ENCODE measurements at regions not wholly inside any gene's neighbourhood (a gene's known extent, or its start where the extent isn't known, plus 50 kb on each side); places are given as distances from the start of the nearest gene placed in this dataset.

DNA sequence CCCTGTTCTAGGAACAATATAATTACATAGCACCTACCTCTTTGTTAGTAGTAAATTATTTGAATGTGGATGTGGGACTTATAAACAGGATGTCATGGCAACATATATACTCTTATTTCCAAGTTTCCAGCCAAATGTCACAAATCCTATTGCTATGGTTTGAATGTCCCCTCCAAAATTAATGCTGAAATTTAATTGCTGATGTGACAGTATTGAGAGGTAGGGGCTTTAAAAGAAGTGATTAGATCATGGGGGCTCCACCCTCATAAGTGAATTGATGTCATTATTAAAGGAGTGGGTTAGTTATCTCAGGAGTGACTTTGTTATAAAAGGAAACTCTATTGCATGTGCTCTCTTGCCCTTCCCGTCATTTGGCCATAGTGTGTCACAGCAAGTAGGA is 164.2 kb upstream of the ATF7IP start:
- ChIA-PET CTCF (interaction anchor here (0.6 to 5.4 kb wide), 2 partner anchors 15 to 118 kb away, joined by 3 to 26 read pairs; no protein-coding TSS in a partner anchor), POLR2A (no interaction called here)
- DNase-seq (ENCODE audit: unreplicated experiment), result no peak
- peaks cover 3% of the 10 kb centered on the region for H3K9me3 Mint-ChIP-seq (ENCODE audit: unreplicated experiment)
- no peaks in the 10 kb centered on the region for H3K36me3 Mint-ChIP-seq (ENCODE audit: insufficient read depth, unreplicated experiment)
- TF ChIP-seq CTCF (IDR thresholded peaks at IDR 0.05; ENCODE audit: unreplicated experiment), result no peak
- intact Hi-C loops (cut with micrococcal nuclease), result no loop called here
- no peak overlapping the region for H3K27ac Mint-ChIP-seq (ENCODE audit: low read depth, unreplicated experiment)
- no peak overlapping the region for H3K4me3 Mint-ChIP-seq (ENCODE audit: unreplicated experiment)
- no peaks in the 10 kb centered on the region for H3K4me1 Mint-ChIP-seq (ENCODE audit: insufficient read depth, unreplicated experiment)
- BruUV-seq (replicated peaks), result no TSS peak
- H3K27me3 Mint-ChIP-seq (ENCODE audit: insufficient read depth, unreplicated experiment), result no peaks in the 10 kb centered on the region

- BruUV-seq (replicated peaks), result no TSS peak
- Mint-ChIP-seq H3K27me3 (ENCODE audit: insufficient read depth, unreplicated experiment) (no peaks in the 10 kb centered on the region), H3K27ac (ENCODE audit: low read depth, unreplicated experiment) (no peak overlapping the region), H3K4me3 (ENCODE audit: unreplicated experiment) (no peak overlapping the region), H3K36me3 (ENCODE audit: insufficient read depth, unreplicated experiment) (no peaks in the 10 kb centered on the region), H3K9me3 (ENCODE audit: unreplicated experiment) (peaks cover 7% of the 10 kb centered on the region), H3K4me1 (ENCODE audit: insufficient read depth, unreplicated experiment) (no peaks in the 10 kb centered on the region)
- ChIA-PET CTCF (interaction anchor here (0.6 to 1.9 kb wide), 6 partner anchors 18 to 412 kb away, joined by 3 to 10 read pairs (median 4); no protein-coding TSS in a partner anchor), POLR2A (no interaction called here)
- intact Hi-C loops (cut with micrococcal nuclease), result no loop called here
- no peak for TF ChIP-seq CTCF (IDR thresholded peaks at IDR 0.05; ENCODE audit: unreplicated experiment)
- no peak for DNase-seq (ENCODE audit: unreplicated experiment)
Observed at GRCh38 chr12:14207905-14208551, 157.5 kb upstream of the ATF7IP start.

DNA sequence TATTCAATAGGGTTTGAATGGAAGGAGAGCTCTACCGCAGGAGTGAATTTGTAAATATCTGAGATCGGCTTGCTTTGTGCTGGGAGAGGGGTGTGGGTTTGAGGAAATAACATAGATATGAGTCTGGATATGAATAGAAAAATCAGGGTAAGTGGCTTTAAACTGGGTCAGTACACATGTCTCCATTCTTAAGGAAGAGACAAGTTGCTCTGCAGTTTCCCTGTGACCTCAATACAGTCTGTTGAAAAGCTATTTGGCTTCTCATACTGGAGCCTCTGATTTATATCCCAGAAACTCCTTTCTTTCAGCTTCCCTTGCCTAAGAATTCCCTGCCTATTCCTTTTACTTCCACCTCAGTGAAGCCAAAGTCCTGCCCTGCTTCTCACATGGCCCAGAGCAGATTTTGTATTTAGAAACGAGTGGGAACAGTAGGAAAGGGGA is 153.5 kb upstream of the ATF7IP start:
- TF ChIP-seq CTCF (IDR thresholded peaks at IDR 0.05; ENCODE audit: unreplicated experiment), result no peak
- ChIA-PET POLR2A (no interaction called here), CTCF (interaction anchor here (2.2 kb wide), 1 partner anchor 26 kb away, joined by 10 read pairs; no protein-coding TSS in a partner anchor)
- Mint-ChIP-seq H3K27me3 (ENCODE audit: insufficient read depth, unreplicated experiment) (no peaks in the 10 kb centered on the region), H3K36me3 (ENCODE audit: insufficient read depth, unreplicated experiment) (no peaks in the 10 kb centered on the region), H3K9me3 (ENCODE audit: unreplicated experiment) (no peaks in the 10 kb centered on the region), H3K4me3 (ENCODE audit: unreplicated experiment) (no peak overlapping the region), H3K27ac (ENCODE audit: low read depth, unreplicated experiment) (no peak overlapping the region), H3K4me1 (ENCODE audit: insufficient read depth, unreplicated experiment) (no peaks in the 10 kb centered on the region)
- DNase-seq (ENCODE audit: unreplicated experiment), result no peak
- intact Hi-C loops (cut with micrococcal nuclease), result no loop called here
- BruUV-seq (replicated peaks), result no TSS peak

DNA sequence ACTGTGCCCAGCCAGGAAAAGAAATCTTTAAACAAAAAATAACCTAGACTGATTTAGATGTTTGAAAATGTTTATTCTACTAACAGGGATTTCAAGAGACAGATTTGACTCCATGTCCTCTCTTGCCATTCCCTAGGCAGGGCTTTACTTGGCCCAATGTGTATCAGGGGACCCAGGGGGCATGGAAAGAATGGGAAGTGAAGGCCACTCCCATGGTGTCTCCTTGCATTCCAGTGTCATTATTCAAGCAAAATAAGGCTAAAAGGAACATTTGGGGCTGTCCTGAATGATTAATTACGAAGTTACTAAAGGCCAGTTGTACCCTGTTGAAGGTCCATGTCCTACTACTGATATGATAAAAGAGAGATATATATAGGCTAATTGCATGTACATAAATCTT is 151.9 kb upstream of the ATF7IP start:
- H3K4me3 Mint-ChIP-seq (ENCODE audit: unreplicated experiment), result no peak overlapping the region
- CTCF ChIA-PET, result interaction anchor here (0.8 to 1.1 kb wide), 2 partner anchors 28 to 405 kb away, joined by 3 to 8 read pairs; no protein-coding TSS in a partner anchor
- POLR2A ChIA-PET, result no interaction called here
- H3K9me3 Mint-ChIP-seq (ENCODE audit: unreplicated experiment), result no peaks in the 10 kb centered on the region
- no peaks in the 10 kb centered on the region for H3K27me3 Mint-ChIP-seq (ENCODE audit: insufficient read depth, unreplicated experiment)
- DNase-seq (ENCODE audit: unreplicated experiment), result no peak
- no TSS peak for BruUV-seq (replicated peaks)
- intact Hi-C loops (cut with micrococcal nuclease), result no loop called here
- no peaks in the 10 kb centered on the region for H3K4me1 Mint-ChIP-seq (ENCODE audit: insufficient read depth, unreplicated experiment)
- TF ChIP-seq CTCF (IDR thresholded peaks at IDR 0.05; ENCODE audit: unreplicated experiment), result no peak
- H3K27ac Mint-ChIP-seq (ENCODE audit: low read depth, unreplicated experiment), result no peak overlapping the region
- no peaks in the 10 kb centered on the region for H3K36me3 Mint-ChIP-seq (ENCODE audit: insufficient read depth, unreplicated experiment)
